Retina (tissue), 1 donor: ENCODE measurements at regions not wholly inside any gene's neighbourhood (a gene's known extent, or its start where the extent isn't known, plus 50 kb on each side); places are given as distances from the start of the nearest gene placed in this dataset.

Source experiments
- DNase-seq: peaks from one replicate; pipeline ENCODE4 v3.0.0-alpha.2; 2016

- DNase-seq = no peak
Measured at GRCh38 chr15:35872577-35872976, 326.6 kb upstream of the DPH6 start.

- no peak for DNase-seq
Measured at GRCh38 chr15:35874260-35874905, 328.4 kb upstream of the DPH6 start.

GRCh38 chr15:35876762-35877161 lies 330.8 kb upstream of the DPH6 start:
- no peak for DNase-seq

GRCh38 chr15:35880896-35881295 lies 334.9 kb upstream of the DPH6 start:
- DNase-seq = no peak

GRCh38 chr15:35885870-35886269 lies 339.9 kb upstream of the DPH6 start:
- DNase-seq = no peak

- DNase-seq = no peak
Measured at GRCh38 chr15:35886765-35887164, 340.8 kb upstream of the DPH6 start.

- no peak for DNase-seq
Measured at GRCh38 chr15:35888815-35889214, 342.9 kb upstream of the DPH6 start.

GRCh38 chr15:35907511-35907910 lies 361.5 kb upstream of the DPH6 start:
- DNase-seq = no peak

- no peak for DNase-seq
Measured at GRCh38 chr15:35909414-35909813, 363.4 kb upstream of the DPH6 start.

GRCh38 chr15:35910227-35910626 lies 364.3 kb upstream of the DPH6 start:
- no peak for DNase-seq

- no peak for DNase-seq
Measured at GRCh38 chr15:35911052-35911777, 365.2 kb upstream of the DPH6 start.

- DNase-seq = no peak
Measured at GRCh38 chr15:35912196-35912595, 366.2 kb upstream of the DPH6 start.

GRCh38 chr15:35914573-35914972 lies 368.6 kb upstream of the DPH6 start:
- DNase-seq = no peak

- peak; percentile 8 for DNase-seq
Measured at GRCh38 chr15:35921046-35921445, 375.1 kb upstream of the DPH6 start.

- no peak for DNase-seq
Measured at GRCh38 chr15:35925275-35926006, 379.5 kb upstream of the DPH6 start.

GRCh38 chr15:35926007-35926380 lies 380.0 kb upstream of the DPH6 start:
- DNase-seq = no peak

- no peak for DNase-seq
Measured at GRCh38 chr15:35928847-35929246, 382.9 kb upstream of the DPH6 start.

GRCh38 chr15:35929740-35930444 lies 383.9 kb upstream of the DPH6 start:
- no peak for DNase-seq

- DNase-seq = no peak
Measured at GRCh38 chr15:35931799-35932341, 385.9 kb upstream of the DPH6 start.

GRCh38 chr15:35932531-35932930 lies 386.6 kb upstream of the DPH6 start:
- DNase-seq = no peak

GRCh38 chr15:35933531-35933930 lies 387.6 kb upstream of the DPH6 start:
- DNase-seq = no peak

GRCh38 chr15:35934383-35935049 lies 388.6 kb upstream of the DPH6 start:
- DNase-seq = no peak

GRCh38 chr15:35936284-35936683 lies 390.3 kb upstream of the DPH6 start:
- no peak for DNase-seq
